Calu3 (cell line): ENCODE measurements at regions not wholly inside any gene's neighbourhood (a gene's known extent, or its start where the extent isn't known, plus 50 kb on each side); places are given as distances from the start of the nearest gene placed in this dataset.

Experiments used
- BruUV-seq: library from RNA; stranded (reverse); fragments of 400-500 nt; replicated peaks from 2 replicates; lab custom pipeline; 2021; lab: Mats Ljungman, UMichigan
- CTCF ChIA-PET: fragments of 300-600 bp; sonication (Branson Sonifier 250); formaldehyde crosslinking; loops from one replicate; lab custom pipeline; 2022; ENCODE audit warnings: antibody characterized with exemption; lab: Charles Lee
- DNase-seq: peaks from one replicate; pipeline ENCODE4 v3.0.0; 2022
- H3K27ac Mint-ChIP-seq: one replicate; pipeline ENCODE4 v1.8.0; 2022; ENCODE audit warnings: mixed read lengths; ENCODE audit not compliant: unreplicated experiment
- H3K27me3 Mint-ChIP-seq: one replicate; pipeline ENCODE4 v1.8.0; 2022; ENCODE audit warnings: mixed read lengths; ENCODE audit not compliant: unreplicated experiment
- H3K36me3 Mint-ChIP-seq: one replicate; pipeline ENCODE4 v1.8.0; 2022; ENCODE audit warnings: mild to moderate bottlenecking, moderate library complexity, mixed read lengths; ENCODE audit not compliant: insufficient read depth, unreplicated experiment
- H3K4me1 Mint-ChIP-seq: one replicate; pipeline ENCODE4 v1.8.0; 2022; ENCODE audit warnings: mild to moderate bottlenecking, low read depth, mixed read lengths; ENCODE audit not compliant: unreplicated experiment
- H3K4me3 Mint-ChIP-seq: one replicate; pipeline ENCODE4 v1.8.0; 2022; ENCODE audit warnings: mild to moderate bottlenecking, low read depth, moderate library complexity, mixed read lengths; ENCODE audit not compliant: unreplicated experiment
- H3K9me3 Mint-ChIP-seq: one replicate; pipeline ENCODE4 v1.8.0; 2022; ENCODE audit warnings: low read depth, mixed read lengths; ENCODE audit not compliant: unreplicated experiment
- intact Hi-C: fragments of 100-400 bp; cut with micrococcal nuclease; formaldehyde crosslinking; loops from one replicate; pipeline ENCODE4 v1.10.0; 2022; ENCODE audit not compliant: unreplicated experiment
- TF ChIP-seq, protein P1 (sequence below): fragments of 200-600 bp; IDR thresholded peaks from one replicate; pipeline ENCODE4 v1.8.0; 2022; ENCODE audit warnings: antibody characterized with exemption; ENCODE audit not compliant: unreplicated experiment

DNA sequence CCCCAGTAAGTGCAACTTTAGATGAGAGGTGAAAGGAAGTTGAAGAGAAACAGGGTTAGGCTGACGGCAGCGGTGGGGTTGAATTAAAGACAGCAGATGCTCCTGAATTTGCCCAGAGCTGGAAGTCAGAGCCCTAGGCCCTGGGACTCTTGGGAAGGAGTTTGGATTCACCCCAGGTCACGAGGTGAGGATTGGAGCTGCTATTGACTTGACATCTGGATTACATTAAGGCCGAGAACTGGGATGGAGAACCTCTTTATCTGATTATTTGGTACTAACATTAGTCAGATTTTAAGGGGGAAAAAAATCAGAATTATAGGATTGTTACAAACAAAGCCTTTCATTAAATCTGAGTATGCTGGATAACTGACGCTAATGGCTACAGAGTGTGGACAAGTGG, 367.2 kb downstream of the ZNF536 start:
- CTCF ChIA-PET, result no interaction called here
- no TSS peak for BruUV-seq
- Mint-ChIP-seq H3K4me1 (no peaks in the 10 kb centered on the region), H3K27ac (no peak overlapping the region), H3K27me3 (no peaks in the 10 kb centered on the region), H3K9me3 (peaks cover 16% of the 10 kb centered on the region), H3K36me3 (no peaks in the 10 kb centered on the region), H3K4me3 (no peak overlapping the region)
- TF ChIP-seq, protein P1, sequence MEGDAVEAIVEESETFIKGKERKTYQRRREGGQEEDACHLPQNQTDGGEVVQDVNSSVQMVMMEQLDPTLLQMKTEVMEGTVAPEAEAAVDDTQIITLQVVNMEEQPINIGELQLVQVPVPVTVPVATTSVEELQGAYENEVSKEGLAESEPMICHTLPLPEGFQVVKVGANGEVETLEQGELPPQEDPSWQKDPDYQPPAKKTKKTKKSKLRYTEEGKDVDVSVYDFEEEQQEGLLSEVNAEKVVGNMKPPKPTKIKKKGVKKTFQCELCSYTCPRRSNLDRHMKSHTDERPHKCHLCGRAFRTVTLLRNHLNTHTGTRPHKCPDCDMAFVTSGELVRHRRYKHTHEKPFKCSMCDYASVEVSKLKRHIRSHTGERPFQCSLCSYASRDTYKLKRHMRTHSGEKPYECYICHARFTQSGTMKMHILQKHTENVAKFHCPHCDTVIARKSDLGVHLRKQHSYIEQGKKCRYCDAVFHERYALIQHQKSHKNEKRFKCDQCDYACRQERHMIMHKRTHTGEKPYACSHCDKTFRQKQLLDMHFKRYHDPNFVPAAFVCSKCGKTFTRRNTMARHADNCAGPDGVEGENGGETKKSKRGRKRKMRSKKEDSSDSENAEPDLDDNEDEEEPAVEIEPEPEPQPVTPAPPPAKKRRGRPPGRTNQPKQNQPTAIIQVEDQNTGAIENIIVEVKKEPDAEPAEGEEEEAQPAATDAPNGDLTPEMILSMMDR, result no peak
- intact Hi-C loops, result no loop called here
- no peak for DNase-seq

DNA sequence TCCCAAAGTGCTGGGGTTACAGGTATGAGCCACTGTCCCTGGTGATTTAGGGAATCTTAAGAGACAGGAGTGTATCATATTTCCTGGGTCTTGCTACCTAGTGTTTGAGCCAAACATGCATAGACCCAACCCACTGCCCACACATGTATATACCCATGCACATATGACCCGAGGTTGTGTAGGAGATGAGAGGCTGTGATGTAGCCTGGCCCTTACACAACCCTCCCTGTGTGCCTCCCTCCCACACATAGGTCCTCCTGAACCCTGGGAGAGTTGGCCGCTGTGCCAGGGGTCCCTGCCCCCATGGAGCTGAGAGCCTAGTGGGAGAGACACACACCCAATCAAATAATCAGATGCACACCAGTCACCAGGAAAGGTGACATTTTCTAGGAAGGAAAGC, 365.9 kb downstream of the ZNF536 start:
- H3K9me3 Mint-ChIP-seq, result peaks cover 18% of the 10 kb centered on the region
- H3K4me3 Mint-ChIP-seq, result no peak overlapping the region
- H3K27me3 Mint-ChIP-seq, result no peaks in the 10 kb centered on the region
- no peak overlapping the region for H3K27ac Mint-ChIP-seq
- CTCF ChIA-PET, result no interaction called here
- H3K36me3 Mint-ChIP-seq, result no peaks in the 10 kb centered on the region
- TF ChIP-seq, protein P1, result no peak
- intact Hi-C loops, result no loop called here
- H3K4me1 Mint-ChIP-seq, result no peaks in the 10 kb centered on the region
- BruUV-seq, result no TSS peak
- no peak for DNase-seq

- DNase-seq, result no peak
- Mint-ChIP-seq H3K27ac (no peak overlapping the region), H3K36me3 (no peaks in the 10 kb centered on the region), H3K4me1 (no peaks in the 10 kb centered on the region), H3K4me3 (no peak overlapping the region), H3K27me3 (no peaks in the 10 kb centered on the region), H3K9me3 (peaks cover 18% of the 10 kb centered on the region)
- CTCF ChIA-PET, result no interaction called here
- TF ChIP-seq, protein P1, result no peak
- no TSS peak for BruUV-seq
- intact Hi-C loops, result no loop called here
Observed at GRCh38 chr19:30734669-30735068, 362.5 kb downstream of the ZNF536 start.

- H3K4me1 Mint-ChIP-seq, result no peaks in the 10 kb centered on the region
- no peak overlapping the region for H3K4me3 Mint-ChIP-seq
- intact Hi-C loops, result no loop called here
- TF ChIP-seq, protein P1, result no peak
- peaks cover 18% of the 10 kb centered on the region for H3K9me3 Mint-ChIP-seq
- H3K27ac Mint-ChIP-seq, result no peak overlapping the region
- CTCF ChIA-PET, result no interaction called here
- no peak for DNase-seq
- BruUV-seq, result no TSS peak
- no peaks in the 10 kb centered on the region for H3K27me3 Mint-ChIP-seq
- no peaks in the 10 kb centered on the region for H3K36me3 Mint-ChIP-seq
Observed at GRCh38 chr19:30733826-30734550, 361.8 kb downstream of the ZNF536 start.
